ENCODE measurements at regions not wholly inside any gene's neighbourhood (a gene's known extent, or its start where the extent isn't known, plus 50 kb on each side); places are given as distances from the start of the nearest gene placed in this dataset.
"Not testable (repeated sequence)": the region's sequence is repeated elsewhere in the genome, so short reads cannot be mapped to it uniquely, and the experiment has no call there.

- not testable (repeated sequence) for TF ChIP-seq CTCF (IDR thresholded peaks at IDR 0.05); ZFX (IDR thresholded peaks at IDR 0.05; ENCODE audit: borderline replicate concordance)
Measured at GRCh38 chr10:42263259-42263658, 375.1 kb downstream of the ZNF33B start.
